ENCODE measurements at regions not wholly inside any gene's neighbourhood (a gene's known extent, or its start where the extent isn't known, plus 50 kb on each side); places are given as distances from the start of the nearest gene placed in this dataset.
"Not testable (repeated sequence)": the region's sequence is repeated elsewhere in the genome, so short reads cannot be mapped to it uniquely, and the experiment has no call there.

DNA sequence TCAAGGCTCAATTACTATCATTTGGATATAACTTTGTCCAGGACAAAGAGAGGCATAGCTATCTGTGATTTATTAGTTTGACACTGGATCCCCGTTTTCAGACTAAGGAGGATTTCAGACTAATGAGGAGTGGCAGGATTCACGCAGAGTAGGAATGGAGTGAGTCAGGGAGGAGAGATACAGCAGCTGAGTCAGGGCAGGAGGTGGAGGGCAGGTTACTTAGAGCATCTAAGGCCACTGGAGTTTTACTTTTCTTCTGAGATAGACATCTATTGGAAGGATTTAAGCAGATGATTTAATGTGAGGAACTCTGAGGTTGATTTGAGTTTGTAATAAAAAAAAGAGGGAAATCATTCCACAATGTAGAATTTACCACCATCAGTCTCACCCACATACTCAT lies 110.6 kb downstream of the RPIA start:
- H3K4me2 ChIP-seq (ENCODE audit: insufficient read depth, insufficient read length, low read length); H2BK5ac ChIP-seq (ENCODE audit: insufficient read length, low read length); H3K4me3 Mint-ChIP-seq; H2BK20ac ChIP-seq (ENCODE audit: low read depth, low read length, poor library complexity, severe bottlenecking); H4K20me1 ChIP-seq (ENCODE audit: control insufficient read depth, insufficient read depth, insufficient read length); H4K5ac ChIP-seq (ENCODE audit: insufficient read length, low read depth, low read length); H2AK5ac ChIP-seq (ENCODE audit: insufficient read length, low read length); H3K9me3 ChIP-seq (ENCODE audit: control insufficient read depth, low read depth, low read length); H3K79me1 ChIP-seq (ENCODE audit: insufficient read depth, low read depth, low read length, poor library complexity, severe bottlenecking); H3K56ac ChIP-seq (ENCODE audit: insufficient read length, low read depth, low read length); H3K9ac ChIP-seq (ENCODE audit: extremely low read depth, insufficient read length, low read length); H3K27me3 ChIP-seq (ENCODE audit: insufficient read depth, low read length); H2BK12ac ChIP-seq (ENCODE audit: insufficient read length, low read depth, low read length); DNase-seq; H4K8ac ChIP-seq (replicated peaks; ENCODE audit: insufficient read length, low read depth, low read length); H3K4me1 ChIP-seq (ENCODE audit: insufficient read depth, low read length); H3K79me2 ChIP-seq (ENCODE audit: insufficient read depth, low read length); H3K23ac ChIP-seq (ENCODE audit: insufficient read length, low read depth, low read length); H2BK120ac ChIP-seq (ENCODE audit: low read depth, low read length, poor library complexity, severe bottlenecking); H3K18ac ChIP-seq (ENCODE audit: insufficient read length, low read depth, low read length); H2AFZ ChIP-seq (ENCODE audit: low read length); H2BK15ac ChIP-seq (ENCODE audit: low read depth, low read length); H3K23me2 ChIP-seq (ENCODE audit: insufficient read length, low read depth, low read length, poor library complexity, severe bottlenecking); H3K14ac ChIP-seq (ENCODE audit: insufficient read depth, low read length); H3K4me1 Mint-ChIP-seq; H3K27me3 Mint-ChIP-seq (ENCODE audit: low read depth); H3K27ac ChIP-seq (ENCODE audit: insufficient read length, low read depth, low read length); H3T11ph ChIP-seq (ENCODE audit: low read length); H3K4ac ChIP-seq (ENCODE audit: low read depth, low read length); H4K91ac ChIP-seq (ENCODE audit: insufficient read length, low read depth, low read length): not testable (repeated sequence)
- peaks cover 25 to 70% of the 10 kb centered on the region in 2 experiments for H3K9me3 Mint-ChIP-seq
- peak overlapping the region in 1 of 3 experiments; percentile 2; a peak in 1 of 7 replicates for H3K27ac Mint-ChIP-seq
- H3K36me3 Mint-ChIP-seq (ENCODE audit: insufficient read depth in 1 of 3, low read depth in 3 of 3) = peaks cover 0 to 19% (median 0%) of the 10 kb centered on the region in 3 experiments; a peak in 3 of 7 replicates
- no CpG with 5 or more reads among the region's 2 CpGs for WGBS (ENCODE audit: extremely low coverage, insufficient read length, low lambda C conversion rate)
